Astrocyte (in vitro differentiated cells and primary cell): ENCODE measurements at regions not wholly inside any gene's neighbourhood (a gene's known extent, or its start where the extent isn't known, plus 50 kb on each side); places are given as distances from the start of the nearest gene placed in this dataset.

ENCODE experiments used
- EZH2 ChIP-seq: IDR thresholded peaks from 2 replicates; pipeline ENCODE4 v1.6.1; 2012; ENCODE audit warnings: mild to moderate bottlenecking, low read length, inconsistent platforms; ENCODE audit not compliant: insufficient read depth
- TF ChIP-seq, protein P1 (sequence below): IDR thresholded peaks from 2 replicates; pipeline ENCODE4 v1.5.1; 2011; ENCODE audit warnings: low read depth, mild to moderate bottlenecking, inconsistent platforms, low read length, moderate library complexity; ENCODE audit not compliant: insufficient read depth

DNA sequence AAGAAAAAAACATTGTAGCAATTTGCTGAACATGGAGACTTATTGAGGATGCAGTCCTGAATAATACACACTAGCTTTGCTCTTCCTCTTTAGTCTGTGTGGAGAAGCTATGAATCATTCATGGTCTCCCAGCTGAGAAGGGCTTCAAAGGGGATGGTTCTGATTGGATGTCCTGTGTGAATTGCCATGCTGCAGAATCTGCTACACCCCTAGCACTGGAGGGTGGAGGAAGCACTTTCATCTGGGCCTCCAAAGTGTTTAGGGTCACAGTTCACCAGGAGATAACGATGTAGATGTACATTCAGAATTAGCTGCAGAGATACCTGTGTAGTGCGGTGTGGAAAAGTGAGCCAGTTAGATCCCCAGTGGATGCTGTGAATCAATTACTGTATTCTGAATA, 321.1 kb upstream of the EDNRB start:
- TF ChIP-seq, protein P1, sequence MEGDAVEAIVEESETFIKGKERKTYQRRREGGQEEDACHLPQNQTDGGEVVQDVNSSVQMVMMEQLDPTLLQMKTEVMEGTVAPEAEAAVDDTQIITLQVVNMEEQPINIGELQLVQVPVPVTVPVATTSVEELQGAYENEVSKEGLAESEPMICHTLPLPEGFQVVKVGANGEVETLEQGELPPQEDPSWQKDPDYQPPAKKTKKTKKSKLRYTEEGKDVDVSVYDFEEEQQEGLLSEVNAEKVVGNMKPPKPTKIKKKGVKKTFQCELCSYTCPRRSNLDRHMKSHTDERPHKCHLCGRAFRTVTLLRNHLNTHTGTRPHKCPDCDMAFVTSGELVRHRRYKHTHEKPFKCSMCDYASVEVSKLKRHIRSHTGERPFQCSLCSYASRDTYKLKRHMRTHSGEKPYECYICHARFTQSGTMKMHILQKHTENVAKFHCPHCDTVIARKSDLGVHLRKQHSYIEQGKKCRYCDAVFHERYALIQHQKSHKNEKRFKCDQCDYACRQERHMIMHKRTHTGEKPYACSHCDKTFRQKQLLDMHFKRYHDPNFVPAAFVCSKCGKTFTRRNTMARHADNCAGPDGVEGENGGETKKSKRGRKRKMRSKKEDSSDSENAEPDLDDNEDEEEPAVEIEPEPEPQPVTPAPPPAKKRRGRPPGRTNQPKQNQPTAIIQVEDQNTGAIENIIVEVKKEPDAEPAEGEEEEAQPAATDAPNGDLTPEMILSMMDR, result no peak
- TF ChIP-seq EZH2, result no peak
